Heart right ventricle (tissue), 16 donors: ENCODE measurements at regions not wholly inside any gene's neighbourhood (a gene's known extent, or its start where the extent isn't known, plus 50 kb on each side); places are given as distances from the start of the nearest gene placed in this dataset.

Experiments
- ATAC-seq, 8 donors: fragments of 200-7000 bp; cut with Tn5 transposase; one replicate each; pipeline ENCODE4 v1.9.1; 2020; ENCODE audit warnings: mild to moderate bottlenecking in 8 of 8, moderate library complexity in 8 of 8, moderate number of reproducible peaks in 1 of 8
- DNase-seq, 2 donors: peaks; one replicate each; pipeline ENCODE4 v3.0.0-alpha.2; 2020
- H3K27ac ChIP-seq, 10 donors: fragments of 200-600 bp; sonication (generic) in 2 of 10; one replicate each; pipeline versions ENCODE4 v1.5.0 to v1.8.0; 2020 to 2022; ENCODE audit warnings: mild to moderate bottlenecking in 3 of 10
- H3K27me3 ChIP-seq, 7 donors: fragments of 200-600 bp; one replicate each; pipeline ENCODE4 v1.8.0; 2021 to 2022; ENCODE audit warnings: mild to moderate bottlenecking in 2 of 7
- H3K36me3 ChIP-seq, 9 donors: fragments of 200-600 bp; sonication (generic) in 1 of 9; one replicate each; pipeline versions ENCODE4 v1.5.0 to v1.8.0; 2020 to 2022; ENCODE audit warnings: mild to moderate bottlenecking in 2 of 9
- H3K4me1 ChIP-seq, 9 donors: fragments of 200-600 bp; sonication (generic) in 1 of 9; one replicate each; pipeline versions ENCODE4 v1.5.0 to v1.8.0; 2020 to 2022; ENCODE audit warnings: mild to moderate bottlenecking in 4 of 9
- H3K4me3 ChIP-seq, 10 donors: fragments of 200-600 bp; sonication (generic) in 2 of 10; one replicate each; pipeline versions ENCODE4 v1.5.0 to v1.8.0; 2020 to 2022; ENCODE audit warnings: mild to moderate bottlenecking in 7 of 10, moderate library complexity in 2 of 10
- H3K9me3 ChIP-seq, 11 donors: fragments of 200-600 bp in 10 of 11; sonication (generic) in 2 of 11; one replicate each; pipeline versions ENCODE4 v1.5.0 to v1.8.0; 2013 to 2022; ENCODE audit warnings: mild to moderate bottlenecking in 2 of 11, control low read depth in 1 of 11, moderate library complexity in 1 of 11
- CTCF ChIP-seq, 9 donors: fragments of 200-600 bp; sonication (generic) in 2 of 9; IDR thresholded peaks; one replicate each; pipeline versions ENCODE4 v1.5.0 to v1.8.0; 2021 to 2022; ENCODE audit warnings: antibody characterized with exemption in 9 of 9, mild to moderate bottlenecking in 5 of 9, moderate library complexity in 1 of 9
- WGBS, 2 donors: extraction: QIAGEN DNeasy Blood & Tissue Kit; methylation state at CpG; one replicate each; pipeline ENCODE4 v1.1.7; 2013; ENCODE audit warnings: inconsistent platforms in 1 of 2; 5-methylcytosine and 5-hydroxymethylcytosine counted together
- intact Hi-C, 10 donors: fragments of 100-400 bp; cut with DNase I; formaldehyde crosslinking; loops; one replicate each; pipeline versions ENCODE4 v1.11.1 to v1.14.2; 2022
- donor health status: Arrhythmogenic right ventricular cardiomyopathy.
- donor health status: ischemic (EF 13 %, LVEDD 7.1; RV severe dilation, severe dysfunction).
- donor health status: healthy with polysubstance abuse.
- donor health status: DM: no; HTN: yes; CAD: no.
- donor health status: DM: no; HTN: no; CAD: no.
- donor health status: ischemic (EF 25% LVEDD 6.9; RV normal size, moderate dysfunction).
- donor health status: ischemic (EF 25% LVEDD 5.7; RV mildly dilated, moderate dysfunction).
- donor health status: healthy.
- donor health status: DM: yes; HTN: yes; CAD: no.
- donor health status: Ischemic cardiomyopathy.
- donor health status: ischemic (EF 35%, LVEDD 5.7; RV mildly dilated, moderate dysfunction).
- donor health status: nonischemic (EF 11% LVEDD 7.7; RV severe dilation, severe dysfunction).
- donor health status: DM: yes; HTN: yes; CAD: no.
- donor health status: PGD.
- donor health status: ischemic (EF 29% LVEDD 5.4; RV normal size, mild dysfunction).
- donor health status: nonischemic (EF 23%, LVEDD 6.1; RV moderate dilation, normal function).

DNA sequence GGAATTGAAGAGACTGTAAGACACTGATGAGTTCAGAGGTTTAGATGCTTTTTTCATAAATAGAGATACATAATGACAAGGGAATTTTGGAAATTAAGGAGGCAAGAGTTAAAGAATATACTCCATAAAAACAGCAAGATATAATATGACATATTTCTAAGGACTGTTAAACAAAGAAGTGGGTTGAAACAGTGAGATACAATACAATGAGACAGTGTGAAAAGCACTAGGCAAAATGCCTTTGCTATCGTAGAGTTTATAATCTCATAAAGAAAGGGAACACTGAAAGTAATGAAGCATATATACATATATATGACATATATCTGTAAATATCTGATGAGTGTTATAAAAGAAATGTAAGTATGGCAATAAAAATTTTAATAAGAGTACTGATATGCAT is 1496.2 kb downstream of the TECRL start:
- no peaks in the 10 kb centered on the region for H3K27me3 ChIP-seq
- H3K4me3 ChIP-seq = no peak overlapping the region
- 46 to 83% methylated on average over 1 of the region's 1 CpG for WGBS, 2 donors
- intact Hi-C loops = no loop called here
- H3K9me3 ChIP-seq = no peaks in the 10 kb centered on the region
- ATAC-seq (no peak), DNase-seq (no peak)
- no peak overlapping the region for H3K27ac ChIP-seq
- H3K36me3 ChIP-seq = no peaks in the 10 kb centered on the region
- H3K4me1 ChIP-seq = no peaks in the 10 kb centered on the region
- TF ChIP-seq CTCF (IDR thresholded peaks at IDR 0.05) = no peak

- Histone ChIP-seq H3K36me3 (no peaks in the 10 kb centered on the region), H3K27ac (no peak overlapping the region), H3K27me3 (no peaks in the 10 kb centered on the region), H3K4me3 (no peak overlapping the region), H3K4me1 (no peaks in the 10 kb centered on the region), H3K9me3 (no peaks in the 10 kb centered on the region)
- intact Hi-C loops = no loop called here
- no peak for ATAC-seq
- no peak for TF ChIP-seq CTCF (IDR thresholded peaks at IDR 0.05)
- DNase-seq = no peak
- WGBS, 2 donors = 9 to 20% methylated on average over 1 of the region's 1 CpG
Observed at GRCh38 chr4:62912531-62912930, 1496.7 kb downstream of the TECRL start.

GRCh38 chr4:62909238-62909637 is 1500.0 kb downstream of the TECRL start:
- DNase-seq (no peak), ATAC-seq (no peak)
- Histone ChIP-seq H3K4me3 (no peak overlapping the region), H3K4me1 (no peaks in the 10 kb centered on the region), H3K27ac (no peak overlapping the region), H3K9me3 (no peaks in the 10 kb centered on the region), H3K27me3 (no peaks in the 10 kb centered on the region), H3K36me3 (no peaks in the 10 kb centered on the region)
- TF ChIP-seq CTCF (IDR thresholded peaks at IDR 0.05) = no peak
- 70 to 73% methylated on average over 3 of the region's 3 CpGs for WGBS, 2 donors
- intact Hi-C loops = no loop called here

DNA sequence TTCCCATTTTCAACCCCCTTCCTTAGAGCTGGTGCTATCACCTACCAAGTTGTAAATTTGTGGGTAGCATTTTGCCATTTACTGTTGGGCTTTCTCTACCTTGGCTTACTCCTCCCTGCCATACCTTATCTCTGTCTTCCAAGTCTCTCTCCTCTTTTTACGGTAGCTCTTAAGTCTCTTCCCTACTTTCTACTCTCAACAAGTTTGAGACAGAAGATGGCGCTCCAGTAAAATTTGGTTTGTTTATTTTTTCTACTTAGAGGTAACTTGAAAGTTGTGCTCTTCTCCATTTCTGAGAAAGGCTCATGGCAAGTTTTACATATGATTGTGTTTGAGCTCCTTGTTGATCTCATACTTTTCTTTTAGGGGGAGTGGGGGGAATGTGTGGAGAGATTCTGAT is 1508.1 kb downstream of the TECRL start:
- no peak for TF ChIP-seq CTCF (IDR thresholded peaks at IDR 0.05)
- no peak for DNase-seq
- H3K36me3 ChIP-seq = no peaks in the 10 kb centered on the region
- no peak overlapping the region for H3K27ac ChIP-seq
- H3K9me3 ChIP-seq = peaks cover 0 to 34% (median 0%) of the 10 kb centered on the region in 11 donors
- intact Hi-C loops = no loop called here
- WGBS, 2 donors = 75 to 83% methylated on average over 2 of the region's 2 CpGs
- H3K4me1 ChIP-seq = no peaks in the 10 kb centered on the region
- ATAC-seq = no peak
- H3K27me3 ChIP-seq = no peaks in the 10 kb centered on the region
- no peak overlapping the region for H3K4me3 ChIP-seq
